HG03558 (cell line): ENCODE measurements at regions not wholly inside any gene's neighbourhood (a gene's known extent, or its start where the extent isn't known, plus 50 kb on each side); places are given as distances from the start of the nearest gene placed in this dataset.

Experiments
- ATAC-seq: cut with Tn5 transposase; IDR thresholded peaks from one replicate; pipeline ENCODE4 v1.9.1; 2021; ENCODE audit warnings: moderate number of reproducible peaks; ENCODE audit not compliant: unreplicated experiment; ENCODE audit errors: extremely low read depth

- no peak for ATAC-seq
These were observed 267.6 kb downstream of the AEBP2 start for GRCh38 chr12:19706936-19707335.

DNA sequence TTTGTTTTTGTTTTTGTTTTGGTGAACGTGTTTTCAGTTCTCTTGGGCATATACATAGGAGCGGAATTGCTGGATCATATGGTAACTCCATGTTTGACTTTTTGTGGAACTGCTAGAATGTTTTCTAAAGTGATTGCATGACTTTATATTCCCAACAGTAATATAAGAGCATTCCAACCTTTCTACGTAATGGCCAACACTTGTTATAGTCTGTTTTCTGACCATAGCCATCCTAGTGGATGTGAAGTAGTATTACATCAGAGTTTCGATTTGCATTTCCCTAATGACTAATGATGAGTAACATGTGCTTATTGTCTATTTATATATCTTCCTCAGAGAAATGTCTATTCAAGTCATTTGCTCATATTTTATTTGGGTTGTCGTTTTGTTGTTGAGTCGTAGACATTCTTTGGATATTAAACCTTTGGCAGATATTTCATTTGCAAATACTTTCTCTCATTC is 268.7 kb downstream of the AEBP2 start:
- ATAC-seq, result no peak

- ATAC-seq, result no peak
These were observed 270.6 kb downstream of the AEBP2 start for GRCh38 chr12:19709889-19710288.

- ATAC-seq, result no peak
These were observed 271.8 kb downstream of the AEBP2 start for GRCh38 chr12:19710811-19711793.

DNA sequence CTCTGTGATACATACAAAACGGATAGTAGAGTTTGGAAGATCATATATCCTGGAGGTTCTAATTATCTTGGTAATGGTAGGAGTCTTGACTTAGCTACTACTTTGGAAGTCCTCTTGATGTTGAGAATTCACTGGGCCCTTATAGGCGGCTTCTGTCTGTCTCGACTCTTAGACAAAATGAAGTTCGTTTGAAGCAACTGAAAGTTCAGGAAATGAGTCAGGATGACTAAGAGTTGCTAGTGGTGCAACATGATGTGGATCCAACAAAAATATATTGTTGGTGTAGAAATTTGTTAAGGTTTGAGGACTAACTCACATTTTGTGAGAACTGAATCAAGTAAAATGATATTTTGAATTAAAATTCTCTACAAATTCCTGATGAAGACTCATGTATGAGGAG is 272.7 kb downstream of the AEBP2 start:
- ATAC-seq, result no peak

GRCh38 chr12:19718401-19718800 is 279.1 kb downstream of the AEBP2 start:
- no peak for ATAC-seq

- no peak for ATAC-seq
These were observed 280.4 kb downstream of the AEBP2 start for GRCh38 chr12:19719672-19720071.

DNA sequence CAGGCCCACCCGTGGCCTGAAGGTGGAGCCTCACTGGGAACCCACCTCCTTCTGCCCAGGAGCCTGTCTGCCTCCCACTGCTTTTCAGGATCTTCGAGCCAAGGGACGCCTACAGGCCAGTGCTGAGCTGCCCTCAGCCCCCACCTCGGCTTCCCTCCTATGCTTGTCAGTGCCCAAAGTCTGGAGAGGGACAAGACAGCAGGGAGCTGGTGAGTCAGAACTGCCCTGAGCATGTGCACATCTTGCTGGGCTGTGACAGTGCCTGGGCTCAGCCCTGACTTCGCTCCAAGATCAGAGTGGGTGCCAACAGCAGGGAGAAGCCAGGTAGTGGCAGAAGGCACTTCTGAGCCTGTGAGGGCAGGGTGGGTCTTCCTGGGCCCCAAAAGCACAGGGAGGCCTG is 286.8 kb downstream of the AEBP2 start:
- no peak for ATAC-seq

GRCh38 chr12:19726592-19726991 is 287.3 kb downstream of the AEBP2 start:
- no peak for ATAC-seq

GRCh38 chr12:19737019-19737418 is 297.7 kb downstream of the AEBP2 start:
- ATAC-seq, result no peak

GRCh38 chr12:19739195-19739776 is 300.0 kb downstream of the AEBP2 start:
- ATAC-seq, result no peak

- no peak for ATAC-seq
These were observed 301.3 kb downstream of the AEBP2 start for GRCh38 chr12:19740472-19741131.

GRCh38 chr12:19741132-19741489 is 301.8 kb downstream of the AEBP2 start:
- ATAC-seq, result no peak

DNA sequence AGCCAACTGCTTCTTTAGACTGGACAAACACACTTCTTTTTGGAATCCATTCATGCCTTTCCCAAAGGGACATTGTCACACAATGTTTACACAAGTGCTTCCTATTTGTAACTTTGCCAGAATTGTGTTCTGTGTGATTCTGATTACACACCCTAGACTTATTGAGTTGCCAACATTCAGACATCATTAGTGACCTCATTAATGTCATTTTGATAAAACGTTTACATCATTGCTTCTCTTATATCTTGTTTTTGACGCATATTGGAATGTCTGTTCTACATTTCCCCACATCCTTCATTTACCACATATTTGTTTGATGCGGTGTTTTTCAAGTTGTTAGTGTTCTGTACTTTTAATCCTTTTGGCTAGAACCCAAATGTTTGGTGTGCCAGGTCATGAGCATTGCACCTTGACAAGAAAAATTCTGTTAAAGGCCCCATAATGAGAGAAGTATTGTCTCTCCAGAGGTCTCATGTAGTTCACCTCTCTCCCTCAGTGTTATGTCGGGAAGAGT is 305.5 kb downstream of the AEBP2 start:
- no peak for ATAC-seq

DNA sequence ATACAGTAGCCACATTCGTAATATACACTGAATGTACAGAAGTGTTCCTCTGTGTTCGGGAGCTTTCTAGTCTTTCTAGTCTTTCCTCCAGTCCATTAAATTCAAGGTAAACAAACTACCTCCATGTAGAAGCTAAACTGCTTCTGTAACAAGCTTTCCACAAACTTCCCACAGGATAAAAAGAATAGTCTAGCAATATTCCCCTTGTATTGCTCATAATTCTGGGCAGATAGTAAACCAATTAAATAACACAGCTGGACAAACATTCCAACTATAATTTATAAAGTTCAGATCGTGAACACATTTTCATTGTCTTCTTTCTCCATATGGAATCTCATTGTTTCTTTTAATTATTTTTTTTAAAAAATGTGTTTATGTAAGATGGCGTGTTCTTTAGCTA is 307.2 kb downstream of the AEBP2 start:
- no peak for ATAC-seq

- ATAC-seq, result no peak
These were observed 310.7 kb downstream of the AEBP2 start for GRCh38 chr12:19749906-19750574.

- ATAC-seq, result no peak
These were observed 311.8 kb downstream of the AEBP2 start for GRCh38 chr12:19751078-19751477.

DNA sequence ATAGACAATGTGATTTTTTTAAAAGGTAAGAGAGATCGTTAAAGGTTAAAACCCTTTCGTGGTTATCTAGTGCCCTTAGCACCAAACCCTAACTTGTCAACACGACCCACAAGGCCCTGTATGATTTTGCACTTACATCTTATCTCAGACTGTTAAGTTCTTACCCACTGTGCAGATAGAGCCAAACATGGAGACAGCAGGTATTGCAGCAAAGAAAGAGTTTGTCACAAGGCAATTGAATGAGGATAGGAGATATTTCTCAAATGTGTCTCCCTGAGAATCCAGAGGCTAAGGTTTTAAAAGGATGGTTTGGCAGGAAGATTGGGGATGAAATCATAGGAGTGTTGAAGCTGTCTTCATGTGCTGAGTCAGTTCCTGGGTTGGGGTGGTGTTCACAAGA is 313.4 kb downstream of the AEBP2 start:
- ATAC-seq, result no peak

DNA sequence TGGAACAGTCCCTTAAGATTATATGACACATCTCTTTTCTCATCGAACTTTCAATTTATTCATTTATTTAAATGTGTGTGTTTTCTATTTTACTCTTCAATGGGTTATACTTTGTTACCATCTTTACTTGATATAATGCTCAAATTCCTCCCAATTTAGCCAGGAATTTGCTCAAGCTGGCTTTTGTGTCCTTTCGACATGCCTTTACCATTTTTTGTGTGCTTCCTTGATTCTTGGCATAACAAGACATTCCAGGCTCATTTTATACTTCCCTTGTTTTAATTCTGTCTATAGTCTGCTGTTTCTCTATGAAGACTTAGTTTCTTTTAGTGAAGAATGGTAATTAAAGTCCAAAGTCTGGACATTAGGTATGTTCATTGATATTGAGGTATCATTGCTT is 315.8 kb downstream of the AEBP2 start:
- ATAC-seq, result no peak

DNA sequence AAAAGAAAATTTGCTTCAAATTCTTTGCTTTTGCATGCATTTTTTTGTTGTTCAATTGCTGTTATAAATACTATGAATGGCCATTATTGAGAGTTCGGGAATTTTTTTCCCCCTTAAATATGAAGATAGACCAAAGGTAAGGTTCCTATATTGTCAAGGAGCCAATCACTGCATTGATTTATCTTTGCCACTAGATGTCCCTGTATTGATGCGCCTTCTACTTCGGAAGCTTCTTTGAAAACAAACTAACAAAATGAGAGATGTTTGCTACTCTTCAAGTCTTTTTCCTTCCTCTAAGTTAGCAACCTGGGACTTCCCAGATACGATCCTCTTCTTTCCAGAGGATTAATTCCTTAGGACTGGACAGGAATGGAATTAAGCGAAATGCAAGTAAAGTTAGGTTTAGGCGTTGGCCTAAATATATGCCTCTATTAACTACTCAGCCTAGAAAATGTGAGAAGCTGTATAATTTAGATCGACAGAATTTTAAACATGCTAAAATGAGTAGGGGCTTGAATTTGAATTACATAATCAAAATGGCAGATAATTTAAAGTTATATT is 318.1 kb downstream of the AEBP2 start:
- ATAC-seq, result no peak
